Suprapubic skin (tissue), 4 donors: ENCODE measurements at regions not wholly inside any gene's neighbourhood (a gene's known extent, or its start where the extent isn't known, plus 50 kb on each side); places are given as distances from the start of the nearest gene placed in this dataset.

Source experiments
- DNase-seq, 2 donors: peaks; one replicate each; pipeline ENCODE4 v3.0.0-alpha.2; 2019; ENCODE audit warnings: low spot score in 2 of 2
- H3K27ac ChIP-seq: fragments of 200-600 bp; sonication (generic); one replicate; pipeline ENCODE4 v1.5.1; 2019
- H3K27me3 ChIP-seq: fragments of 200-600 bp; sonication (generic); one replicate; pipeline ENCODE4 v1.5.1; 2019
- H3K36me3 ChIP-seq: fragments of 200-600 bp; sonication (generic); one replicate; pipeline ENCODE4 v1.5.1; 2019
- H3K4me1 ChIP-seq: fragments of 200-600 bp; sonication (generic); one replicate; pipeline ENCODE4 v1.5.1; 2019
- H3K4me3 ChIP-seq: fragments of 200-600 bp; sonication (generic); one replicate; pipeline ENCODE4 v1.5.1; 2019; ENCODE audit warnings: mild to moderate bottlenecking
- H3K9me3 ChIP-seq: fragments of 200-600 bp; sonication (generic); one replicate; pipeline ENCODE4 v1.5.1; 2019
- EP300 ChIP-seq: sonication (generic); formaldehyde crosslinking; IDR thresholded peaks from one replicate; pipeline ENCODE4 v1.6.1; 2017; ENCODE audit warnings: antibody characterized with exemption
- POLR2A ChIP-seq, 2 donors: fragments of 450-650 bp; IDR thresholded peaks; one replicate each; pipeline ENCODE4 v1.6.1; 2017; ENCODE audit warnings: antibody characterized with exemption in 2 of 2, mild to moderate bottlenecking in 2 of 2, moderate library complexity in 2 of 2
- POLR2AphosphoS5 ChIP-seq, 3 donors: sonication (generic); formaldehyde crosslinking; IDR thresholded peaks; one replicate each; pipeline ENCODE4 v1.6.1; 2017; ENCODE audit warnings: antibody characterized with exemption in 3 of 3
- WGBS: methylation state at CpG from one replicate; pipeline ENCODE4 v1.1.5; 2018; 5-methylcytosine and 5-hydroxymethylcytosine counted together
- TF ChIP-seq, protein P1 (sequence below), 2 donors: fragments of 200-600 bp in 1 of 2; fragments of 450-650 bp in 1 of 2; sonication (generic) in 1 of 2; IDR thresholded peaks; one replicate each; pipeline ENCODE4 v1.5.1; 2016 to 2019; ENCODE audit warnings: antibody characterized with exemption in 2 of 2, mild to moderate bottlenecking in 1 of 2, moderate library complexity in 1 of 2

DNA sequence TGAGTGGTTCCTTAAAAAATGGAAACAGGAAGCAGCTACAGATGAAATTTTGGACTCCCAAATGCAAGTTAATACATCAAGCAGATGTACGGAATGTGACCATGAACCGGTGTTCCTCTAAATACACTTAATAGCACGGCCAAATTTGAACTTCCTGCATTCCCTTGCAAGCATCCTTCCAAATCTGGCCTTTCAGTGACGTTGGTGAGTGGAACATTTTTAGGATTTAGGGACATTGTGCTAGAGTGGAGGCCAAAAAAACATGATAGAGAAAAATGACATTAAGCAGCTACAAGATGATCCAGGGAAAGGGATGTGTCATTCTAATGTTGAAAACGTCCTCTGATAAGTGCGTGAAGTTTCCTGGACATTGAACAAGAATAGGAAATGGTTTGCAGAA, 62.1 kb downstream of the CTAGE1 start:
- Histone ChIP-seq H3K27ac (no peak overlapping the region), H3K27me3 (peaks cover 7% of the 10 kb centered on the region), H3K36me3 (no peaks in the 10 kb centered on the region), H3K4me1 (no peaks in the 10 kb centered on the region), H3K4me3 (no peak overlapping the region), H3K9me3 (no peaks in the 10 kb centered on the region)
- no peak for TF ChIP-seq EP300
- TF ChIP-seq, protein P1, sequence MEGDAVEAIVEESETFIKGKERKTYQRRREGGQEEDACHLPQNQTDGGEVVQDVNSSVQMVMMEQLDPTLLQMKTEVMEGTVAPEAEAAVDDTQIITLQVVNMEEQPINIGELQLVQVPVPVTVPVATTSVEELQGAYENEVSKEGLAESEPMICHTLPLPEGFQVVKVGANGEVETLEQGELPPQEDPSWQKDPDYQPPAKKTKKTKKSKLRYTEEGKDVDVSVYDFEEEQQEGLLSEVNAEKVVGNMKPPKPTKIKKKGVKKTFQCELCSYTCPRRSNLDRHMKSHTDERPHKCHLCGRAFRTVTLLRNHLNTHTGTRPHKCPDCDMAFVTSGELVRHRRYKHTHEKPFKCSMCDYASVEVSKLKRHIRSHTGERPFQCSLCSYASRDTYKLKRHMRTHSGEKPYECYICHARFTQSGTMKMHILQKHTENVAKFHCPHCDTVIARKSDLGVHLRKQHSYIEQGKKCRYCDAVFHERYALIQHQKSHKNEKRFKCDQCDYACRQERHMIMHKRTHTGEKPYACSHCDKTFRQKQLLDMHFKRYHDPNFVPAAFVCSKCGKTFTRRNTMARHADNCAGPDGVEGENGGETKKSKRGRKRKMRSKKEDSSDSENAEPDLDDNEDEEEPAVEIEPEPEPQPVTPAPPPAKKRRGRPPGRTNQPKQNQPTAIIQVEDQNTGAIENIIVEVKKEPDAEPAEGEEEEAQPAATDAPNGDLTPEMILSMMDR (IDR thresholded peaks at IDR 0.05): no peak
- no peak for TF ChIP-seq POLR2AphosphoS5 (IDR thresholded peaks at IDR 0.05)
- TF ChIP-seq POLR2A (IDR thresholded peaks at IDR 0.05): no peak
- WGBS: 78% methylated on average over 6 of the region's 6 CpGs
- no peak for DNase-seq

DNA sequence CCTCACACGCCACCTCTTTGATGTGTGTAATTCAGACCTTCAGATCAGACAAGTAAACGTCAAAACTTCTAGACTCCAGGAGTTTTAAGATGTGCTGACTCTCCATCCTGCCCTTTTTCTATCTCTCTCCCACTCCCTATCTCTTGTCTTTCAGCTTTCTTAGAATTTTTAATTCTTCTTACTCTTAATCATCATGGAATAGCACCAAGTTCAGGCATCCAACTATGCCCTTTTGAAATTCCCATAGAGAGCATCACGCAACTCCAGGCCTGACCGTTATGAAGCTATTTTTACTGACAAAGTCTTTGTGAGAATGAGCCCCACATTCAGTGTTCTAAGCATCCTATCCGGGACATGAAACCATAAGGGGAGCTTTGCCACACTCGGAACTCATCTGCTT, 62.6 kb downstream of the CTAGE1 start:
- H3K9me3 ChIP-seq: no peaks in the 10 kb centered on the region
- no peak for DNase-seq
- H3K36me3 ChIP-seq: no peaks in the 10 kb centered on the region
- TF ChIP-seq POLR2AphosphoS5 (IDR thresholded peaks at IDR 0.05) (no peak), EP300 (no peak), POLR2A (IDR thresholded peaks at IDR 0.05) (no peak)
- TF ChIP-seq, protein P1 (IDR thresholded peaks at IDR 0.05): no peak
- WGBS: 86% methylated on average over 6 of the region's 6 CpGs
- H3K27me3 ChIP-seq: peaks cover 12% of the 10 kb centered on the region
- H3K4me1 ChIP-seq: no peaks in the 10 kb centered on the region
- no peak overlapping the region for H3K4me3 ChIP-seq
- no peak overlapping the region for H3K27ac ChIP-seq

DNA sequence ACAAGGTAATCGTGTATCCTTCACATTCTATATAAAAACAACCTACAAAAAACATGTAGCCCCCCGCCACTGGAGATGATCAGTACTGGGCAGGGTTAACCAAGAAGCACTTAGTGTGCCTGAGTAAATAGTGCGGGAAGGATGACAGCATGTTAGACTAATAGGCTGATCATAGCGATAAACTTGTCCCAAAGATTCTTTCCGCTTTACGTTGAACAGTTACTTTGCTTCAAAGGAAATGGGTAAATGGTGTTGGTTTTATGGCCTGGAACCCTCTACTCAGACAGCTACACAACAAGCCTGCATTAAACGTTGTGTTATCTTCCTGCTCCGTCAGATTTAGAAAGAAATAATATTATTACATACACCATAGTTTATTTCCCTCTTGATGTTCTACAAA, 67.7 kb downstream of the CTAGE1 start:
- WGBS: 79% methylated on average over 8 of the region's 8 CpGs

DNA sequence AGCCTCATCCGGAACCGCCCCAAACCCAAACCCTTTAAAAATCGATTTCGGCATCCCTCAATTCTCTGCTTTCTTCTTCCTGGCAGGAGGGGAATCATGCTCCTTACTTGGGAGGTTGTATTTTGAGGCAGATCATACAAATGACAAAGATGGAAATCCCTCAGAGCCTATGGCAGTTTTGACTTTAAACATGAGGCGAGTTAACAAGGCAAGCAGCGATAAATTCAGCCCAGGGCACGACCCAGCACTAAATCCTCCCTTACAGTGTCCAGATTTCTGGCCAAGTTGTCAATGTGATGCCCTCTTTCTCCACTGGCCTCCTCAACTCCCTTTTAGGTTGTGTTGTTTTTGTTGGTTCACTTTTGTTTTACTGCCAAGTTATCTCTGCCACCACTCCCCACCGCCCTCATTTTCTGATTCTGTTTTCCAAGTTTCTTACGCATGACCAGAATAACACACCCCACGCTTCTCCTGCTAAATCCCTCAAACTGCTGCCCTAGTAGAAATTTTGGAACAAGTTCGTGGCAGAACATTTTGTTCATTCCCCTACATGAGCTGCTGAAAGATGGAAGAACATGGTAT, 68.3 kb downstream of the CTAGE1 start:
- no peaks in the 10 kb centered on the region for H3K9me3 ChIP-seq
- peak overlapping the region; percentile 50 for H3K4me3 ChIP-seq
- 42% methylated on average over 11 of the region's 11 CpGs for WGBS
- H3K4me1 ChIP-seq: peaks cover 30% of the 10 kb centered on the region
- H3K27ac ChIP-seq: peak overlapping the region; percentile 61
- H3K27me3 ChIP-seq: peaks cover 37% of the 10 kb centered on the region
- no peak for TF ChIP-seq POLR2AphosphoS5 (IDR thresholded peaks at IDR 0.05)
- TF ChIP-seq, protein P1 (IDR thresholded peaks at IDR 0.05): no peak
- no peak for TF ChIP-seq EP300
- TF ChIP-seq POLR2A (IDR thresholded peaks at IDR 0.05): no peak
- H3K36me3 ChIP-seq: no peaks in the 10 kb centered on the region
- DNase-seq: no peak

More for the DNA sequence above, 67.7 kb downstream of the CTAGE1 start:
- H3K27ac ChIP-seq: no peak overlapping the region
- H3K4me1 ChIP-seq: peaks cover 30% of the 10 kb centered on the region
- DNase-seq: no peak
- H3K36me3 ChIP-seq: no peaks in the 10 kb centered on the region
- H3K27me3 ChIP-seq: peaks cover 37% of the 10 kb centered on the region
- TF ChIP-seq EP300 (no peak), POLR2AphosphoS5 (IDR thresholded peaks at IDR 0.05) (no peak), POLR2A (IDR thresholded peaks at IDR 0.05) (no peak)
- TF ChIP-seq, protein P1 (IDR thresholded peaks at IDR 0.05): no peak
- H3K9me3 ChIP-seq: no peaks in the 10 kb centered on the region
- H3K4me3 ChIP-seq: no peak overlapping the region

DNA sequence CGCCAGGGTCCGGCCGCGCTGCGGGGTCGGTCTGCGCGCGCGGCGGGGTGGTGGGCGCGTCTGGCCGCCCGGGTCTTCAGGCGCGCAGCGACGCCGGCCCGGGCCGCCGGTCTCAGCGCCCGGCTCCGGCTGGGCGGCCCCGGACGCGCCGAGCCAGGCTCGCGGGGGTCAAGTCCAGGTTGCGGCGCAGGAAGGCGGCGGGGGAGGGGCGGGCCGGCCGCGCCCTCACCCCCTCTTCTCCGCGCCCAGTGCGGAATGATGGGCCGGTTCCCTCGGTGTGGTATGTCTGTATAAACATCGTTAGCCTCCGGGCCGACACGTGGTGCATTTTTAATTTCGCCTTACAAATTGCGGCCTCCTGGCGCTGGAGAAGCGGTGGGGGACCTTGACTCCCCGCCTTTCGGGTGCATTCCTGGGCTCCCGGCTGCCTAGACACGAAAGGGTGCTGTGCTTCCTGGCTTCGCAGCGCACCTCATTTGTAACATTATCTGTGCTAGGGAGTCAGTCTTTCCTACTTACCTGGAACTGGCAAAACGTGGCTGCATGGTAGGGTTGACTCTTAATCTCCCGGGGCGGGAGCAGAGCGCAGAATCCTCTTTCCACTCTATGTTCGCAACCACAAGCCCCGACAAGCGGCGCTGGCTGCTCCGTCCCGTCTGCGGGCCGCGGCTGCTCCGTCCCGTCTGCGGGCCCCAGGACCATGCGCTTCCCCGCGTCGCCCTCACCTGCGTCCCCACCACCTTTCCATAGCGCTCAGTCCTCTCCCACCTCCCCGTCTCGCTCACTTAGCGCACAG, 69.0 kb downstream of the CTAGE1 start:
- Histone ChIP-seq H3K4me1 (peaks cover 30% of the 10 kb centered on the region), H3K4me3 (peak overlapping the region; percentile 50), H3K27ac (peak overlapping the region; percentile 61), H3K9me3 (no peaks in the 10 kb centered on the region), H3K27me3 (peaks cover 37% of the 10 kb centered on the region), H3K36me3 (no peaks in the 10 kb centered on the region)
- no peak for DNase-seq
- WGBS: 4% methylated on average over 34 of the region's 85 CpGs
- TF ChIP-seq POLR2A (IDR thresholded peaks at IDR 0.05) (no peak), POLR2AphosphoS5 (IDR thresholded peaks at IDR 0.05) (no peak), EP300 (no peak)
- TF ChIP-seq, protein P1 (IDR thresholded peaks at IDR 0.05): no peak
